Gastrocnemius medialis (tissue), 4 donors: ENCODE measurements at regions not wholly inside any gene's neighbourhood (a gene's known extent, or its start where the extent isn't known, plus 50 kb on each side); places are given as distances from the start of the nearest gene placed in this dataset.

ENCODE experiments used
- ATAC-seq, 2 donors: fragments of 150-250 bp; one replicate each; pipeline ENCODE4 v1.9.1; 2016
- DNase-seq, 2 donors: peaks; one replicate each; pipeline ENCODE4 v3.0.0-alpha.2; 2019
- H3K27ac ChIP-seq, 4 donors: fragments of 200-600 bp; sonication (generic); 1 replicate in 1 of 4; 2 replicates in 3 of 4; pipeline ENCODE4 v1.5.1; 2016 to 2018; ENCODE audit warnings: mild to moderate bottlenecking in 2 of 4, moderate library complexity in 1 of 4
- H3K27me3 ChIP-seq, 3 donors: fragments of 200-600 bp; sonication (generic) in 2 of 3; 1 replicate in 1 of 3; 2 replicates in 2 of 3; pipeline versions ENCODE4 v1.5.1 to v1.6.0; 2016 to 2019; ENCODE audit warnings: mild to moderate bottlenecking in 1 of 3, moderate library complexity in 1 of 3
- H3K36me3 ChIP-seq, 2 donors: fragments of 200-600 bp; sonication (generic) in 1 of 2; one replicate each; pipeline ENCODE4 v1.5.1; 2017 to 2018
- H3K4me1 ChIP-seq, 2 donors: fragments of 200-600 bp; sonication (generic) in 1 of 2; one replicate each; pipeline ENCODE4 v1.5.1; 2016 to 2017; ENCODE audit warnings: mild to moderate bottlenecking in 2 of 2
- H3K4me3 ChIP-seq, 4 donors: fragments of 200-600 bp; sonication (generic) in 3 of 4; 1 replicate in 1 of 4; 2 replicates in 3 of 4; pipeline ENCODE4 v1.5.1; 2016 to 2019; ENCODE audit warnings: mild to moderate bottlenecking in 2 of 4
- H3K9me3 ChIP-seq, 3 donors: fragments of 200-600 bp; sonication (generic) in 2 of 3; 1 replicate in 1 of 3; 2 replicates in 2 of 3; pipeline ENCODE4 v1.5.1; 2016 to 2019
- CTCF ChIP-seq, 5 experiments: fragments of 450-650 bp in 3 of 5; fragments of 200-600 bp in 2 of 5; sonication (generic) in 2 of 5; IDR thresholded peaks in 4 of 5; conservative IDR thresholded peaks in 1 of 5; 1 replicate in 4 of 5; 2 replicates in 1 of 5; pipeline ENCODE4 v1.5.1; 2016 to 2019; ENCODE audit warnings: antibody characterized with exemption in 5 of 5, mild to moderate bottlenecking in 3 of 5, moderate library complexity in 3 of 5
- POLR2A ChIP-seq, 2 donors: fragments of 450-650 bp; IDR thresholded peaks; one replicate each; pipeline ENCODE4 v1.6.1; 2017; ENCODE audit warnings: antibody characterized with exemption in 2 of 2, mild to moderate bottlenecking in 2 of 2, moderate library complexity in 2 of 2
- in situ Hi-C, 4 donors: fragments of 200-750 bp; cut with MboI; loops; one replicate each; pipeline versions ENCODE4 v1.15.0 to v1.8.0; 2017; ENCODE audit warnings: low sequenced_read_pairs in 4 of 4
- intact Hi-C: fragments of 100-400 bp; cut with DNase I; formaldehyde crosslinking; loops from one replicate; pipeline ENCODE4 v1.15.1; 2023; ENCODE audit warnings: low total_unique reads

GRCh38 chr2:16161085-16161565 is 220.8 kb downstream of the MYCN start:
- in situ Hi-C loops (no loop called here), intact Hi-C loops (no loop called here)
- no peaks in the 10 kb centered on the region for H3K27me3 ChIP-seq
- H3K4me3 ChIP-seq: no peak overlapping the region
- TF ChIP-seq POLR2A (IDR thresholded peaks at IDR 0.05) (no peak), CTCF (IDR thresholded peaks at IDR 0.05 in 4 of 5, conservative IDR thresholded peaks at IDR 0.05 in 1 of 5) (no peak)
- no peaks in the 10 kb centered on the region for H3K36me3 ChIP-seq
- no peak for DNase-seq
- H3K27ac ChIP-seq: no peak overlapping the region
- H3K4me1 ChIP-seq: no peaks in the 10 kb centered on the region
- no peaks in the 10 kb centered on the region for H3K9me3 ChIP-seq
- ATAC-seq: no peak

GRCh38 chr2:16160281-16161084 is 220.1 kb downstream of the MYCN start:
- in situ Hi-C loops: no loop called here
- Histone ChIP-seq H3K4me1 (no peaks in the 10 kb centered on the region), H3K27ac (no peak overlapping the region), H3K9me3 (no peaks in the 10 kb centered on the region), H3K27me3 (no peaks in the 10 kb centered on the region), H3K4me3 (no peak overlapping the region), H3K36me3 (no peaks in the 10 kb centered on the region)
- no peak for DNase-seq
- no peak for ATAC-seq
- TF ChIP-seq POLR2A (IDR thresholded peaks at IDR 0.05) (no peak), CTCF (IDR thresholded peaks at IDR 0.05 in 4 of 5, conservative IDR thresholded peaks at IDR 0.05 in 1 of 5) (no peak)
- intact Hi-C loops: no loop called here

GRCh38 chr2:16156411-16156810 is 216.1 kb downstream of the MYCN start:
- no peaks in the 10 kb centered on the region for H3K36me3 ChIP-seq
- no peaks in the 10 kb centered on the region for H3K4me1 ChIP-seq
- no peak for TF ChIP-seq POLR2A (IDR thresholded peaks at IDR 0.05)
- TF ChIP-seq CTCF (IDR thresholded peaks at IDR 0.05 in 4 of 5, conservative IDR thresholded peaks at IDR 0.05 in 1 of 5): no peak
- no peak for DNase-seq
- no peaks in the 10 kb centered on the region for H3K9me3 ChIP-seq
- intact Hi-C loops: no loop called here
- no peak overlapping the region for H3K27ac ChIP-seq
- H3K27me3 ChIP-seq: no peaks in the 10 kb centered on the region
- in situ Hi-C loops: no loop called here
- no peak for ATAC-seq
- H3K4me3 ChIP-seq: no peak overlapping the region

GRCh38 chr2:16155766-16156165 is 215.4 kb downstream of the MYCN start:
- H3K27me3 ChIP-seq: no peaks in the 10 kb centered on the region
- intact Hi-C loops: no loop called here
- ATAC-seq (no peak), DNase-seq (no peak)
- H3K36me3 ChIP-seq: no peaks in the 10 kb centered on the region
- in situ Hi-C loops: no loop called here
- TF ChIP-seq CTCF (IDR thresholded peaks at IDR 0.05 in 4 of 5, conservative IDR thresholded peaks at IDR 0.05 in 1 of 5): no peak
- no peak for TF ChIP-seq POLR2A (IDR thresholded peaks at IDR 0.05)
- H3K4me3 ChIP-seq: no peak overlapping the region
- H3K27ac ChIP-seq: no peak overlapping the region
- H3K4me1 ChIP-seq: no peaks in the 10 kb centered on the region
- no peaks in the 10 kb centered on the region for H3K9me3 ChIP-seq
